HCT116 (cell line): ENCODE measurements at regions not wholly inside any gene's neighbourhood (a gene's known extent, or its start where the extent isn't known, plus 50 kb on each side); places are given as distances from the start of the nearest gene placed in this dataset.

Experiments
- EGR1 ChIP-seq: IDR thresholded peaks from 2 replicates; pipeline ENCODE4 v1.6.1; 2012; ENCODE audit warnings: low read depth
- POLR2A ChIP-seq: IDR thresholded peaks from 2 replicates; pipeline ENCODE4 v1.7.0; 2011; ENCODE audit warnings: borderline replicate concordance; ENCODE audit not compliant: insufficient read depth, insufficient read length; ENCODE audit errors: extremely low read depth
- TF ChIP-seq, protein P1 (sequence below): IDR thresholded peaks from 2 replicates; pipeline ENCODE4 v1.6.1; 2012

DNA sequence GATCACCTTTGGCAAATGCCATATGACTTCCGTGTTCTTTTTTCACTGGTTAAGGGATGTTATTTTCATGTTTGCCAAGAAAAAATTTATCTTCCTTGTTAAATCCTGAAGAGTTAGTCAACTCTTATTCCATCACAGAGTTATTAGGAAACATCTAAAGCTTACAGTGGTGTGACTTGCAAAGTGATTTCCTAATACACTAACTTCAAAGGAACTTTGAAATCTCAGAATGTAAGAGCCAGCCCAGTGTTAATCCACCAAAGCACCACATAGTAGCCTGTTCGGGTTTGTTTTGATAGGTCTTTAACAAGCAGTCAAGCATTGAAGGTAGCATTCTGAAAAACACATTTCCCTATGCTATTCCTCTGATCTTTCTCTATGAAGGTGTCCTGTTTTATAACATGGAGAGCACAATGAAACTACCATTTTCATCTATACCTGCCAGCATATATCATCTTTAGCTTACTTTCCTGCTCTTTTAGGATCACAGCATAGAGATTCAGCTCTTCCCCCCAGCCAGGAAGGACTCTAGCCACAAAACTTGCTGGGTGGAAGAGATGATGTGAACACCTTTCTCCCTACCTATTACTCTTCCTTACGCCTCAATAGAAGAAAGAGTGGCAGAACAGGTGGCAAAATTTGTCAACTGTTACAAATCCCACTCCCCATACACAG is 82.4 kb upstream of the MAGI3 start:
- TF ChIP-seq EGR1: no peak
- TF ChIP-seq POLR2A: no peak
- TF ChIP-seq, protein P1, sequence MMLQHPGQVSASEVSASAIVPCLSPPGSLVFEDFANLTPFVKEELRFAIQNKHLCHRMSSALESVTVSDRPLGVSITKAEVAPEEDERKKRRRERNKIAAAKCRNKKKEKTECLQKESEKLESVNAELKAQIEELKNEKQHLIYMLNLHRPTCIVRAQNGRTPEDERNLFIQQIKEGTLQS: no peak
